IMR-90 (cell line): ENCODE measurements at regions not wholly inside any gene's neighbourhood (a gene's known extent, or its start where the extent isn't known, plus 50 kb on each side); places are given as distances from the start of the nearest gene placed in this dataset.

ENCODE experiments used
- ATAC-seq: fragments of 200-7000 bp; cut with Tn5 transposase; 2 replicates; pipeline ENCODE4 v1.9.1; 2020; ENCODE audit warnings: low read depth, mild to moderate bottlenecking, moderate library complexity
- BruUV-seq: library from RNA; stranded (reverse); fragments of 400-500 nt; replicated peaks from 2 replicates; lab custom pipeline; 2021; lab: Mats Ljungman, UMichigan
- CTCF ChIA-PET: fragments of 300-600 bp; formaldehyde crosslinking; extraction: SDS; loops from one replicate; lab custom pipeline; 2021; ENCODE audit warnings: antibody characterized with exemption; lab: Yijun Ruan, JAX
- POLR2A ChIA-PET: fragments of 300-600 bp; sonication (Branson Sonifier 250); formaldehyde crosslinking; loops from one replicate; lab custom pipeline; 2022; ENCODE audit warnings: antibody characterized with exemption; ENCODE audit not compliant: unreplicated experiment; lab: Charles Lee
- DNase-seq: peaks from one replicate; pipeline ENCODE4 v3.0.0; 2013
- H2AFZ ChIP-seq: replicated peaks from 2 replicates; pipeline ENCODE3; 2013; ENCODE audit warnings: low read length, mild to moderate bottlenecking; ENCODE audit not compliant: poor library complexity
- H2AK5ac ChIP-seq: 2 replicates; pipeline ENCODE4 v1.6.1; 2013; ENCODE audit warnings: low read depth, low read length, inconsistent platforms
- H2AK9ac ChIP-seq: replicated peaks from 2 replicates; pipeline ENCODE3; 2013; ENCODE audit warnings: mild to moderate bottlenecking, low read depth, low read length, moderate library complexity; ENCODE audit not compliant: poor library complexity
- H2BK120ac ChIP-seq: 2 replicates; pipeline ENCODE4 v1.6.1; 2013; ENCODE audit warnings: low read depth, low read length, inconsistent platforms
- H2BK15ac ChIP-seq: 3 replicates; pipeline ENCODE4 v1.6.1; 2013; ENCODE audit warnings: low read depth, low read length, inconsistent platforms
- H2BK20ac ChIP-seq: 2 replicates; pipeline ENCODE4 v1.6.1; 2013; ENCODE audit warnings: low read depth, mild to moderate bottlenecking, inconsistent platforms, low read length, moderate library complexity
- H2BK5ac ChIP-seq: 2 replicates; pipeline ENCODE4 v1.6.1; 2013; ENCODE audit warnings: mild to moderate bottlenecking, low read depth, low read length, inconsistent platforms; ENCODE audit not compliant: poor library complexity, severe bottlenecking
- H3K14ac ChIP-seq: replicated peaks from 2 replicates; pipeline ENCODE4 v1.6.1; 2013; ENCODE audit warnings: low read depth, low read length, inconsistent platforms
- H3K18ac ChIP-seq: 2 replicates; pipeline ENCODE4 v1.6.1; 2013; ENCODE audit warnings: low read depth, low read length, control low read depth
- H3K23ac ChIP-seq: 2 replicates; pipeline ENCODE4 v1.6.1; 2013; ENCODE audit warnings: low read depth, low read length, inconsistent platforms
- H3K27ac ChIP-seq: 2 replicates; pipeline ENCODE4 v1.5.1; 2013; ENCODE audit warnings: mild to moderate bottlenecking, control low read depth, low read length; ENCODE audit not compliant: insufficient read depth
- H3K27me3 ChIP-seq: 2 replicates; pipeline ENCODE4 v1.6.1; 2013; ENCODE audit warnings: low read length; ENCODE audit not compliant: control insufficient read depth, insufficient read depth
- H3K36me3 ChIP-seq: 2 replicates; pipeline ENCODE4 v1.6.1; 2013; ENCODE audit warnings: low read length, mixed read lengths; ENCODE audit not compliant: control insufficient read depth, insufficient read depth
- H3K4ac ChIP-seq: 2 replicates; pipeline ENCODE4 v1.6.1; 2013; ENCODE audit warnings: low read depth, low read length, inconsistent platforms
- H3K4me1 ChIP-seq: 2 replicates; pipeline ENCODE4 v1.6.1; 2013; ENCODE audit warnings: low read length, mixed read lengths; ENCODE audit not compliant: control insufficient read depth, insufficient read depth
- H3K4me2 ChIP-seq: 2 replicates; pipeline ENCODE4 v1.6.1; 2013; ENCODE audit warnings: low read depth, mild to moderate bottlenecking, control low read depth, low read length, moderate library complexity
- H3K4me3 ChIP-seq: 2 replicates; pipeline ENCODE4 v1.5.1; 2013; ENCODE audit warnings: low read depth, mild to moderate bottlenecking, control low read depth, low read length, moderate library complexity; ENCODE audit not compliant: insufficient read depth
- H3K56ac ChIP-seq: 2 replicates; pipeline ENCODE4 v1.6.1; 2013; ENCODE audit warnings: low read length, inconsistent platforms; ENCODE audit not compliant: insufficient read depth; ENCODE audit errors: extremely low read depth
- H3K79me1 ChIP-seq, 2 experiments: 2 replicates each; pipeline ENCODE4 v1.6.1; 2013; ENCODE audit warnings: low read length in 2 of 2, inconsistent platforms in 1 of 2, low read depth in 1 of 2
- H3K9ac ChIP-seq: 2 replicates; pipeline ENCODE4 v1.6.1; 2013; ENCODE audit warnings: low read depth, low read length, control low read depth
- H3K9me1 ChIP-seq: 2 replicates; pipeline ENCODE4 v1.6.1; 2013; ENCODE audit warnings: low read length, inconsistent platforms; ENCODE audit not compliant: insufficient read depth
- H3K9me3 ChIP-seq: 2 replicates; pipeline ENCODE4 v1.6.1; 2013; ENCODE audit warnings: low read length; ENCODE audit not compliant: control insufficient read depth, insufficient read depth
- H4K20me1 ChIP-seq: 2 replicates; pipeline ENCODE4 v1.6.1; 2013; ENCODE audit warnings: low read length, inconsistent platforms; ENCODE audit not compliant: insufficient read depth
- H4K5ac ChIP-seq: 2 replicates; pipeline ENCODE4 v1.6.1; 2013; ENCODE audit warnings: mild to moderate bottlenecking, low read depth, low read length, control low read depth
- H4K8ac ChIP-seq, 2 experiments: 2 replicates each; pipeline ENCODE4 v1.6.1; 2013; ENCODE audit warnings: low read depth in 2 of 2, low read length in 2 of 2, control low read depth in 1 of 2, inconsistent platforms in 1 of 2
- H4K91ac ChIP-seq: 2 replicates; pipeline ENCODE4 v1.6.1; 2013; ENCODE audit warnings: low read depth, low read length, inconsistent platforms; ENCODE audit not compliant: insufficient read depth
- CEBPB ChIP-seq: IDR thresholded peaks from 2 replicates; pipeline ENCODE4 v1.6.1; 2012; ENCODE audit warnings: low read depth, low read length, improper control_type of control experiment
- CHD1 ChIP-seq: IDR thresholded peaks from 2 replicates; pipeline ENCODE4 v1.6.1; 2012; ENCODE audit warnings: low read depth, low read length, improper control_type of control experiment
- CTCF ChIP-seq: conservative IDR thresholded peaks from 2 replicates; pipeline ENCODE4 v1.5.1; 2012; ENCODE audit warnings: mild to moderate bottlenecking, low read depth, low read length, improper control_type of control experiment
- FOS ChIP-seq: fragments of 150-350 bp; IDR thresholded peaks from 2 replicates; pipeline ENCODE4 v1.6.1; 2016; ENCODE audit warnings: low read depth, low read length
- MAFK ChIP-seq: IDR thresholded peaks from 2 replicates; pipeline ENCODE4 v1.6.1; 2012; ENCODE audit warnings: low read depth, low read length, improper control_type of control experiment
- MAZ ChIP-seq: IDR thresholded peaks from 2 replicates; pipeline ENCODE4 v1.6.1; 2012; ENCODE audit warnings: low read depth, mild to moderate bottlenecking, low read length, improper control_type of control experiment, moderate library complexity, borderline replicate concordance
- NFE2L2 ChIP-seq: fragments of 150-350 bp; IDR thresholded peaks from 2 replicates; pipeline ENCODE4 v1.6.1; 2016; ENCODE audit warnings: low read depth, mild to moderate bottlenecking, low read length
- POLR2A ChIP-seq: IDR thresholded peaks from 2 replicates; pipeline ENCODE4 v1.6.1; 2012; ENCODE audit warnings: mild to moderate bottlenecking, low read depth, low read length
- RAD21 ChIP-seq: IDR thresholded peaks from 2 replicates; pipeline ENCODE4 v1.6.1; 2012; ENCODE audit warnings: low read length, improper control_type of control experiment
- RCOR1 ChIP-seq: IDR thresholded peaks from 2 replicates; pipeline ENCODE4 v1.6.1; 2012; ENCODE audit warnings: mild to moderate bottlenecking, low read length, improper control_type of control experiment; ENCODE audit not compliant: insufficient replicate concordance
- RFX5 ChIP-seq: IDR thresholded peaks from 2 replicates; pipeline ENCODE4 v1.8.0; 2012; ENCODE audit warnings: low read depth, mild to moderate bottlenecking, low read length, moderate library complexity
- USF2 ChIP-seq: fragments of 150-350 bp; IDR thresholded peaks from 2 replicates; pipeline ENCODE4 v1.6.1; 2017; ENCODE audit warnings: mild to moderate bottlenecking, antibody characterized with exemption, low read length, low read depth
- WGBS, 2 experiments: methylation state at CpG; one replicate each; pipeline versions ENCODE4 v1.1.5 to v1.1.7; 2013; ENCODE audit warnings: missing lambda C conversion rate in 2 of 2; ENCODE audit not compliant: insufficient read length in 1 of 2; ENCODE audit errors: extremely low coverage in 2 of 2; 5-methylcytosine and 5-hydroxymethylcytosine counted together
- dilution Hi-C: fragments of 300-500 bp; cut with HindIII; formaldehyde crosslinking; loops from one replicate; pipeline ENCODE4 v1.14.3; 2018; ENCODE audit warnings: low sequenced_read_pairs; ENCODE audit not compliant: unreplicated experiment
- in situ Hi-C: fragments of 300-500 bp; cut with MboI; formaldehyde crosslinking; loops from 3 replicates; pipeline ENCODE4 v1.14.3; 2019; ENCODE audit warnings: low sequenced_read_pairs, inconsistent platforms, mixed read lengths
- intact Hi-C: fragments of 100-400 bp; cut with micrococcal nuclease; formaldehyde crosslinking; loops from 2 replicates; pipeline ENCODE4 v1.10.0; 2022

DNA sequence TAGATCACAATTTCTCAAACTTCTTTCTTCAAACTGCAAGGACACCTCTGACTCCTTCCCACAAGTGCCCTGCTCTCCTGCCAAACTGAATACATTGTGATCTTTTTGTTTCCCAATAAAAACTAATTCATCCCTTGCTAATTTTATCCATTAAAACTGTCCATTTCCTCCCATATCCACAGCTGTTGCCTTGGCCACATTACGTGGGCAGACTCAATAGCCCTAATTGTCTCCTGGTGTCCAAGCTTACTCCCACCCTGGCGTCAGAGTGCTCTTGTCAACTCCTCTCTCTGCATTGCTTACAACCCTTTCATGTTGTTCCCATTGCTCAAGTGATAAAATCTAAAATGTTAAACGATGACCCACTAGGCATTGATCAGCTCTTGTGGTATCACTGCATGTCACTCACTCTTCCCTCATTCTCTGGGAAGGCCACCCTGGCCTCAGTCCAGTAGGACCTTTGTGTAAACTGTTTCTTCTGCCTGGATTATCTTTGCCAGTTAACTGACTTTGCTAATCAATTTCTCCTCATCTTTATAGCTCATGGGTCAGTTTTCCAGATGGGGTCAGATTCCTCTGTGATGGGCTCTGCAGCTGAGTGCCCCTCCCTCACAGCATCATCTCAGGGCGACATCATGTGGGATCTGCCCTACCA lies 525.0 kb downstream of the SLC4A3 start:
- CTCF ChIA-PET = interaction anchor here (0.6 kb wide), 1 partner anchor 971 kb away, joined by 4 read pairs; no protein-coding TSS in a partner anchor
- H3K79me1 ChIP-seq = no peaks in the 10 kb centered on the region
- H2BK15ac ChIP-seq = no peak overlapping the region
- H4K8ac ChIP-seq = no peak overlapping the region
- H4K5ac ChIP-seq = no peak overlapping the region
- H3K23ac ChIP-seq = no peak overlapping the region
- POLR2A ChIA-PET = no interaction called here
- H3K9me1 ChIP-seq = no peaks in the 10 kb centered on the region
- no peak overlapping the region for H2AFZ ChIP-seq
- no peaks in the 10 kb centered on the region for H3K36me3 ChIP-seq
- intact Hi-C loops = no loop called here
- H4K20me1 ChIP-seq = no peaks in the 10 kb centered on the region
- no peaks in the 10 kb centered on the region; the same call in 1 of the 2 replicates for H3K27me3 ChIP-seq
- no peak overlapping the region for H3K4me2 ChIP-seq
- no peak overlapping the region for H2BK5ac ChIP-seq
- ATAC-seq = no peak
- no TSS peak for BruUV-seq
- H3K4ac ChIP-seq = no peak overlapping the region
- H4K91ac ChIP-seq = no peak overlapping the region
- in situ Hi-C loops = no loop called here
- peaks cover under 1% of the 10 kb centered on the region; the same call in 1 of the 2 replicates for H3K4me1 ChIP-seq
- H3K9ac ChIP-seq = no peak overlapping the region
- no peak overlapping the region for H2AK5ac ChIP-seq
- no peak overlapping the region for H3K56ac ChIP-seq
- H2AK9ac ChIP-seq = no peak overlapping the region
- no peaks in the 10 kb centered on the region for H3K9me3 ChIP-seq
- DNase-seq = no peak
- TF ChIP-seq CHD1 (no peak), RFX5 (no peak), RAD21 (no peak), MAFK (no peak), POLR2A (no peak), NFE2L2 (no peak), CEBPB (no peak), FOS (no peak), USF2 (no peak), RCOR1 (no peak), MAZ (no peak), CTCF (no peak)
- no peak overlapping the region for H3K27ac ChIP-seq
- H3K14ac ChIP-seq = no peak overlapping the region
- H2BK120ac ChIP-seq = no peak overlapping the region
- no peak overlapping the region for H2BK20ac ChIP-seq
- no peak overlapping the region for H3K4me3 ChIP-seq
- dilution Hi-C loops = no loop called here
- 14% methylated on average over 1 of the region's 4 CpGs; no CpG with 5 or more reads in 1 of the 2 experiments for WGBS, 2 experiments
- no peak overlapping the region for H3K18ac ChIP-seq
